H1 (cell line): ENCODE measurements at regions not wholly inside any gene's neighbourhood (a gene's known extent, or its start where the extent isn't known, plus 50 kb on each side); places are given as distances from the start of the nearest gene placed in this dataset.

Experiments
- CTCF ChIA-PET: fragments of 300-600 bp; sonication (Branson Sonifier 250); formaldehyde crosslinking; loops from one replicate; lab custom pipeline; 2021; ENCODE audit not compliant: partially characterized antibody; lab: Charles Lee
- POLR2A ChIA-PET: fragments of 300-600 bp; sonication (Branson Sonifier 250); formaldehyde crosslinking; loops from one replicate; lab custom pipeline; 2021; ENCODE audit warnings: inconsistent platforms; ENCODE audit not compliant: partially characterized antibody; lab: Charles Lee
- DNase-seq, 2 experiments: peaks; one replicate each; pipeline versions ENCODE4 v3.0.0 to v3.0.0-alpha.2; 2010 to 2022; ENCODE audit warnings: low spot score in 2 of 2, low read depth in 1 of 2, mixed read lengths in 1 of 2
- FAIRE-seq: peaks from 2 replicates; lab custom pipeline; 2011; peaks lifted over from hg19 to GRCh38; lab: Jason Lieb, UNC
- H2AFZ ChIP-seq: 2 replicates; pipeline ENCODE4 v1.8.1; 2012; ENCODE audit warnings: low read length, inconsistent platforms
- H2AK5ac ChIP-seq: 2 replicates; pipeline ENCODE4 v1.6.1; 2013; ENCODE audit warnings: low read depth, low read length
- H2BK120ac ChIP-seq: replicated peaks from 2 replicates; pipeline ENCODE3; 2013; ENCODE audit warnings: low read depth, low read length, inconsistent platforms
- H2BK12ac ChIP-seq: 2 replicates; pipeline ENCODE4 v1.6.1; 2013; ENCODE audit warnings: low read depth, low read length
- H2BK15ac ChIP-seq: 2 replicates; pipeline ENCODE4 v1.6.1; 2013; ENCODE audit warnings: low read length
- H2BK20ac ChIP-seq: 2 replicates; pipeline ENCODE4 v1.6.1; 2013; ENCODE audit warnings: low read length
- H2BK5ac ChIP-seq: 2 replicates; pipeline ENCODE4 v1.6.1; 2013; ENCODE audit warnings: low read depth, low read length
- H3K14ac ChIP-seq: 2 replicates; pipeline ENCODE4 v1.6.1; 2013; ENCODE audit warnings: inconsistent platforms; ENCODE audit not compliant: insufficient read length
- H3K18ac ChIP-seq: 2 replicates; pipeline ENCODE4 v1.6.1; 2013; ENCODE audit warnings: low read length; ENCODE audit errors: extremely low read depth
- H3K23ac ChIP-seq: 2 replicates; pipeline ENCODE4 v1.6.1; 2013; ENCODE audit warnings: inconsistent platforms; ENCODE audit not compliant: insufficient read length
- H3K23me2 ChIP-seq: 2 replicates; pipeline ENCODE4 v1.6.1; 2013; ENCODE audit warnings: low read depth, low read length
- H3K27ac ChIP-seq: 2 replicates; pipeline ENCODE4 v1.6.1; 2011; ENCODE audit warnings: low read depth, low read length, inconsistent platforms
- H3K27me3 ChIP-seq, 4 experiments: replicated peaks in 1 of 4; 1 replicate in 1 of 4; 2 replicates in 3 of 4; pipeline versions ENCODE4 v1.6.1 to v1.8.1; 2011 to 2013; ENCODE audit warnings: low read length in 3 of 4, mild to moderate bottlenecking in 3 of 4, inconsistent platforms in 2 of 4, mixed read lengths in 2 of 4, moderate library complexity in 1 of 4; ENCODE audit not compliant: control insufficient read depth in 3 of 4, insufficient read depth in 3 of 4; ENCODE audit errors: extremely low read depth in 1 of 4
- H3K36me3 ChIP-seq, 4 experiments: 2 replicates each; pipeline versions ENCODE4 v1.6.1 to v1.8.1; 2011 to 2013; ENCODE audit warnings: mild to moderate bottlenecking in 4 of 4, low read length in 3 of 4, moderate library complexity in 2 of 4, control low read depth in 1 of 4, inconsistent platforms in 1 of 4; ENCODE audit not compliant: insufficient read depth in 4 of 4, control insufficient read depth in 2 of 4
- H3K4ac ChIP-seq: replicated peaks from 2 replicates; pipeline ENCODE3; 2013; ENCODE audit warnings: low read length, low read depth, mixed read lengths, inconsistent platforms; ENCODE audit not compliant: insufficient read length
- H3K4me1 ChIP-seq, 4 experiments: replicated peaks in 1 of 4; 1 replicate in 1 of 4; 2 replicates in 3 of 4; pipeline versions ENCODE4 v1.6.1 to v1.8.1; 2011 to 2013; ENCODE audit warnings: low read length in 3 of 4, inconsistent platforms in 2 of 4, mixed read lengths in 1 of 4; ENCODE audit not compliant: insufficient read depth in 4 of 4, control insufficient read depth in 3 of 4
- H3K4me2 ChIP-seq, 2 experiments: 2 replicates each; pipeline versions ENCODE4 v1.6.1 to v1.8.1; 2011 to 2013; ENCODE audit warnings: low read depth in 2 of 2, low read length in 2 of 2, control low read depth in 1 of 2, inconsistent platforms in 1 of 2, mild to moderate bottlenecking in 1 of 2; ENCODE audit not compliant: insufficient read depth in 1 of 2
- H3K4me3 ChIP-seq, 4 experiments: fragments of 200-600, 300-600 bp in 1 of 4; sonication (generic), shearing (Covaris generic), sonication (Bioruptor Twin) in 1 of 4; 2 replicates each; pipeline versions ENCODE4 v1.5.1 to v1.8.1; 2011 to 2016; ENCODE audit warnings: low read length in 4 of 4, low read depth in 3 of 4, control low read depth in 2 of 4, inconsistent platforms in 2 of 4, mild to moderate bottlenecking in 2 of 4, mixed read lengths in 1 of 4, moderate library complexity in 1 of 4; ENCODE audit not compliant: insufficient read depth in 2 of 4; ENCODE audit errors: extremely low read depth in 1 of 4
- H3K56ac ChIP-seq: replicated peaks from 2 replicates; pipeline ENCODE3; 2013; ENCODE audit warnings: low read depth, mild to moderate bottlenecking, mixed read lengths, low read length, inconsistent platforms; ENCODE audit not compliant: insufficient read length
- H3K79me1 ChIP-seq: 2 replicates; pipeline ENCODE4 v1.6.1; 2013; ENCODE audit warnings: low read depth, low read length, control low read depth
- H3K79me2 ChIP-seq, 2 experiments: 2 replicates each; pipeline versions ENCODE4 v1.6.1 to v1.8.1; 2012 to 2013; ENCODE audit warnings: low read length in 2 of 2, mild to moderate bottlenecking in 2 of 2, inconsistent platforms in 1 of 2; ENCODE audit not compliant: insufficient read depth in 2 of 2, control insufficient read depth in 1 of 2
- H3K9ac ChIP-seq, 4 experiments: replicated peaks in 1 of 4; 1 replicate in 1 of 4; 2 replicates in 3 of 4; pipeline versions ENCODE4 v1.6.1 to v1.8.1; 2011 to 2013; ENCODE audit warnings: low read depth in 3 of 4, low read length in 3 of 4, control low read depth in 2 of 4, mild to moderate bottlenecking in 2 of 4, moderate library complexity in 2 of 4, inconsistent platforms in 1 of 4; ENCODE audit errors: extremely low read depth in 1 of 4
- H3K9me3 ChIP-seq, 2 experiments: 2 replicates each; pipeline versions ENCODE4 v1.6.1 to v1.8.1; 2012 to 2013; ENCODE audit warnings: mild to moderate bottlenecking in 2 of 2, moderate library complexity in 2 of 2, control low read depth in 1 of 2, inconsistent platforms in 1 of 2, low read depth in 1 of 2, low read length in 1 of 2, mixed read lengths in 1 of 2; ENCODE audit not compliant: insufficient read depth in 2 of 2
- H4K20me1 ChIP-seq, 2 experiments: replicated peaks in 1 of 2; 2 replicates each; pipeline versions ENCODE3 to v1.8.1; 2011 to 2013; ENCODE audit warnings: inconsistent platforms in 2 of 2, low read length in 2 of 2, mild to moderate bottlenecking in 1 of 2; ENCODE audit not compliant: insufficient read depth in 2 of 2, control insufficient read depth in 1 of 2
- H4K5ac ChIP-seq: 2 replicates; pipeline ENCODE4 v1.6.1; 2013; ENCODE audit warnings: low read length, low read depth, mixed read lengths, inconsistent platforms; ENCODE audit not compliant: insufficient read length
- H4K8ac ChIP-seq: 2 replicates; pipeline ENCODE4 v1.8.0; 2013; ENCODE audit warnings: mild to moderate bottlenecking, moderate library complexity, low read length, inconsistent platforms; ENCODE audit not compliant: insufficient read depth; ENCODE audit errors: extremely low read depth
- H4K91ac ChIP-seq: replicated peaks from 2 replicates; pipeline ENCODE3; 2013; ENCODE audit warnings: low read length, mixed read lengths, inconsistent platforms; ENCODE audit not compliant: insufficient read length
- BACH1 ChIP-seq: IDR thresholded peaks from 2 replicates; pipeline ENCODE4 v1.6.1; 2012; ENCODE audit warnings: low read length, improper control_type of control experiment
- CBX8 ChIP-seq: fragments of 300-800, 300-1000 bp; sonication (generic); IDR thresholded peaks from 2 replicates; pipeline ENCODE4 v1.7.1; 2016; ENCODE audit warnings: low read depth, low read length, borderline replicate concordance
- CREB1 ChIP-seq: IDR thresholded peaks from 2 replicates; pipeline ENCODE4 v1.6.1; 2012; ENCODE audit warnings: inconsistent platforms
- EGR1 ChIP-seq: IDR thresholded peaks from 2 replicates; pipeline ENCODE4 v1.6.1; 2011; ENCODE audit warnings: low read depth, low read length, borderline replicate concordance
- EP300 ChIP-seq, 2 experiments: IDR thresholded peaks; 1 replicate in 1 of 2; 2 replicates in 1 of 2; pipeline ENCODE4 v1.6.1; 2011 to 2012; ENCODE audit warnings: low read depth in 2 of 2, low read length in 2 of 2, mild to moderate bottlenecking in 2 of 2, borderline replicate concordance in 1 of 2, inconsistent platforms in 1 of 2, moderate library complexity in 1 of 2
- JUN ChIP-seq: IDR thresholded peaks from 2 replicates; pipeline ENCODE4 v1.6.1; 2011; ENCODE audit warnings: low read depth, mild to moderate bottlenecking, improper control_type of control experiment, low read length
- NANOG ChIP-seq: IDR thresholded peaks from 2 replicates; pipeline ENCODE4 v1.6.1; 2011; ENCODE audit warnings: low read length, low read depth, mild to moderate bottlenecking, inconsistent platforms; ENCODE audit not compliant: insufficient read depth, poor library complexity, severe bottlenecking
- NRF1 ChIP-seq: IDR thresholded peaks from 2 replicates; pipeline ENCODE4 v1.6.1; 2011; ENCODE audit warnings: mild to moderate bottlenecking, low read depth, low read length, improper control_type of control experiment
- POLR2A ChIP-seq, 2 experiments: IDR thresholded peaks; 1 replicate in 1 of 2; 2 replicates in 1 of 2; pipeline ENCODE4 v1.6.1; 2011; ENCODE audit warnings: low read depth in 2 of 2, low read length in 2 of 2, mild to moderate bottlenecking in 2 of 2; ENCODE audit errors: control extremely low read depth in 1 of 2
- POLR2AphosphoS5 ChIP-seq: IDR thresholded peaks from 2 replicates; pipeline ENCODE4 v1.6.1; 2011; ENCODE audit warnings: low read depth, low read length
- POU5F1 ChIP-seq: IDR thresholded peaks from 2 replicates; pipeline ENCODE4 v1.6.1; 2011; ENCODE audit warnings: low read depth, mild to moderate bottlenecking, low read length, moderate library complexity
- RNF2 ChIP-seq: fragments of 200-900, 300-1000 bp; sonication (generic); IDR thresholded peaks from 2 replicates; pipeline ENCODE4 v1.7.1; 2016; ENCODE audit warnings: borderline replicate concordance, low read depth, mild to moderate bottlenecking, antibody characterized with exemption, low read length; ENCODE audit not compliant: poor library complexity, severe bottlenecking; ENCODE audit errors: missing control alignments
- SIX5 ChIP-seq: IDR thresholded peaks from 2 replicates; pipeline ENCODE4 v1.6.1; 2011; ENCODE audit warnings: mild to moderate bottlenecking, low read depth, low read length
- TBP ChIP-seq: IDR thresholded peaks from 2 replicates; pipeline ENCODE4 v1.6.1; 2011; ENCODE audit warnings: low read depth, low read length, improper control_type of control experiment
- WGBS, 2 experiments: shearing (Covaris generic) in 1 of 2; methylation state at CpG; one replicate each; pipeline versions ENCODE4 v1.1.6 to v1.1.7; 2013 to 2015; ENCODE audit warnings: low lambda C conversion rate in 2 of 2, mixed read lengths in 2 of 2, inconsistent platforms in 1 of 2, low coverage in 1 of 2, missing lambda C conversion rate in 1 of 2; ENCODE audit not compliant: insufficient replicate concordance in 2 of 2, insufficient coverage in 1 of 2, insufficient read length in 1 of 2; ENCODE audit errors: extremely low coverage in 1 of 2, missing lambda C conversion rate in 1 of 2; 5-methylcytosine and 5-hydroxymethylcytosine counted together
- TF ChIP-seq, protein P1 (sequence below): IDR thresholded peaks from 2 replicates; pipeline ENCODE4 v1.6.1; 2012; ENCODE audit warnings: inconsistent platforms

DNA sequence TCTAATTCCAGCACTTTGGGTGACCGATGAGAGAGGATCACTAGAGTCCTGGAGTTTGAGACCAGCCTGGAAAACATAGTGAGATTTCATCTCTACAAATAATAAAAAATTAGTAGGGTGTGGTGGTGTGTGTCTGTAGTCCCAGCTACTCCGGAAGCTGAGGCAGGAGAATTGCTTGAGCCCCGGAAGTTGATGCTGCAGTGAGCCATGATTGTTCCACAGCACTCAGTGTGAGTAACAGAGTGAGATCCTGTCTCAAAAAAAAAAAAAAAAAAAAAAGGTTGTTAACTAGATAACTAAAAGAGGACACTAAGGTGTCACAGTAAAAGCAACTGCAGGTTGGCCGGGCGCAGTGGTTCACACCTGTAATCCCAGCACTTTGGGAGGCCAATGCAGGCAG, 121.3 kb upstream of the MAX start:
- Histone ChIP-seq H3K4me2 (no peak overlapping the region), H2AFZ (no peak overlapping the region), H3K4ac (no peak overlapping the region), H4K5ac (no peak overlapping the region), H3K27me3 (no peaks in the 10 kb centered on the region), H2AK5ac (no peak overlapping the region), H3K9ac (no peak overlapping the region), H2BK15ac (no peak overlapping the region), H3K56ac (no peak overlapping the region), H3K4me3 (no peak overlapping the region), H3K4me1 (peaks cover 3 to 9% (median 7%) of the 10 kb centered on the region in 4 experiments; a peak in 4 of 7 replicates), H3K23ac (no peak overlapping the region), H3K9me3 (no peaks in the 10 kb centered on the region), H4K8ac (no peak overlapping the region), H3K27ac (no peak overlapping the region), H4K91ac (no peak overlapping the region), H2BK20ac (no peak overlapping the region), H2BK120ac (no peak overlapping the region), H3K18ac (no peak overlapping the region), H3K36me3 (no peaks in the 10 kb centered on the region), H3K14ac (no peak overlapping the region), H4K20me1 (no peaks in the 10 kb centered on the region), H3K79me2 (no peaks in the 10 kb centered on the region), H2BK12ac (no peak overlapping the region), H2BK5ac (no peak overlapping the region), H3K23me2 (no peaks in the 10 kb centered on the region), H3K79me1 (no peaks in the 10 kb centered on the region)
- ChIA-PET POLR2A (interaction anchor here (0.6 kb wide), 1 partner anchor 192 kb away, joined by 4 read pairs; no protein-coding TSS in a partner anchor), CTCF (interaction anchor here (0.6 to 1.3 kb wide), 4 partner anchors 22 to 245 kb away, joined by 3 to 4 read pairs (median 4); no protein-coding TSS in a partner anchor)
- FAIRE-seq = no peak
- WGBS, 2 experiments = 99% methylated on average over 5 of the region's 5 CpGs; no CpG with 5 or more reads in 1 of the 2 experiments
- no peak for DNase-seq
- TF ChIP-seq CBX8 = no peak
- no peak for TF ChIP-seq EP300 (IDR thresholded peaks at IDR 0.05; ENCODE audit: borderline replicate concordance in 1 of 2, low read depth in 2 of 2, low read length in 2 of 2)
- no peak for TF ChIP-seq JUN
- TF ChIP-seq, protein P1, sequence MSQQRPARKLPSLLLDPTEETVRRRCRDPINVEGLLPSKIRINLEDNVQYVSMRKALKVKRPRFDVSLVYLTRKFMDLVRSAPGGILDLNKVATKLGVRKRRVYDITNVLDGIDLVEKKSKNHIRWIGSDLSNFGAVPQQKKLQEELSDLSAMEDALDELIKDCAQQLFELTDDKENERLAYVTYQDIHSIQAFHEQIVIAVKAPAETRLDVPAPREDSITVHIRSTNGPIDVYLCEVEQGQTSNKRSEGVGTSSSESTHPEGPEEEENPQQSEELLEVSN = no peak
- TF ChIP-seq SIX5 = no peak
- TF ChIP-seq NANOG = no peak
- no peak for TF ChIP-seq BACH1
- no peak for TF ChIP-seq TBP
- no peak for TF ChIP-seq POLR2A (IDR thresholded peaks at IDR 0.05; ENCODE audit: control extremely low read depth in 1 of 2, low read depth in 2 of 2, low read length in 2 of 2)
- TF ChIP-seq RNF2 = no peak
- TF ChIP-seq CREB1 = no peak
- no peak for TF ChIP-seq POU5F1
- no peak for TF ChIP-seq NRF1
- TF ChIP-seq EGR1 = no peak
- no peak for TF ChIP-seq POLR2AphosphoS5
